ENCODE measurements at regions not wholly inside any gene's neighbourhood (a gene's known extent, or its start where the extent isn't known, plus 50 kb on each side); places are given as distances from the start of the nearest gene placed in this dataset.

- H3K27ac ChIP-seq: no peak overlapping the region
- CTCF ChIA-PET: no interaction called here
- DNase-seq (ENCODE audit: low read depth in 1 of 2, low spot score in 1 of 2): no peak
- H3K9me3 ChIP-seq: no peaks in the 10 kb centered on the region
- H3K4me3 ChIP-seq: no peak overlapping the region
- FAIRE-seq: no peak
- H3K4me2 ChIP-seq: no peak overlapping the region
- TF ChIP-seq ZNF302 (CRISPR knock-in tag; IDR thresholded peaks at IDR 0.05): no peak
- no peak for TF ChIP-seq E2F6 (IDR thresholded peaks at IDR 0.05; ENCODE audit: borderline replicate concordance, low read depth)
- no peak for TF ChIP-seq HDAC2 (IDR thresholded peaks at IDR 0.05)
- TF ChIP-seq ELK1 (IDR thresholded peaks at IDR 0.05; ENCODE audit: low read depth, low read length): no peak
- no peak for TF ChIP-seq KDM1A (IDR thresholded peaks at IDR 0.05; ENCODE audit: low read depth)
- TF ChIP-seq NR3C1 (IDR thresholded peaks at IDR 0.05): no peak
- TF ChIP-seq BHLHE40 (IDR thresholded peaks at IDR 0.05; ENCODE audit: low read depth, low read length): no peak
- TF ChIP-seq CEBPB (IDR thresholded peaks at IDR 0.05): no peak
- no peak for TF ChIP-seq HOXA7 (CRISPR knock-in tag; IDR thresholded peaks at IDR 0.05)
- TF ChIP-seq TP53 (CRISPR knock-in tag; IDR thresholded peaks at IDR 0.05): no peak
- TF ChIP-seq HEYL (CRISPR knock-in tag; IDR thresholded peaks at IDR 0.05): no peak
- no peak for ATAC-seq
- no peaks in the 10 kb centered on the region for H3K4me1 ChIP-seq
- WGBS (ENCODE audit: missing lambda C conversion rate): 45% methylated on average over 3 of the region's 3 CpGs
- POLR2A ChIA-PET: no interaction called here
Observed at GRCh38 chr1:219478811-219479210, 134.1 kb downstream of the ZC3H11B start.

- Histone ChIP-seq H3K4me2 (no peak overlapping the region), H3K27ac (no peak overlapping the region), H3K9me3 (no peaks in the 10 kb centered on the region), H3K4me1 (no peaks in the 10 kb centered on the region), H3K4me3 (no peak overlapping the region)
- ChIA-PET POLR2A (no interaction called here), CTCF (interaction anchor here (0.7 to 1.5 kb wide), 5 partner anchors 9 to 780 kb away, joined by 3 to 4 read pairs (median 3); no protein-coding TSS in a partner anchor)
- 39% methylated on average over 4 of the region's 4 CpGs for WGBS (ENCODE audit: missing lambda C conversion rate)
- ATAC-seq: no peak
- FAIRE-seq: no peak
- no peak for TF ChIP-seq NPAS2 (CRISPR knock-in tag; IDR thresholded peaks at IDR 0.05; ENCODE audit: borderline replicate concordance)
- no peak for TF ChIP-seq POLR2A (IDR thresholded peaks at IDR 0.05; ENCODE audit: low read length)
- TF ChIP-seq HMGXB4 (CRISPR knock-in tag; IDR thresholded peaks at IDR 0.05; ENCODE audit: borderline replicate concordance): no peak
- no peak for TF ChIP-seq ATOH8 (CRISPR knock-in tag; IDR thresholded peaks at IDR 0.05; ENCODE audit: low read depth)
- no peak for TF ChIP-seq CBX2 (IDR thresholded peaks at IDR 0.05; ENCODE audit: borderline replicate concordance, low read depth)
- TF ChIP-seq USF2 (IDR thresholded peaks at IDR 0.05): no peak
- no peak for TF ChIP-seq CEBPB (IDR thresholded peaks at IDR 0.05)
- no peak for DNase-seq (ENCODE audit: low read depth in 1 of 2, low spot score in 1 of 2)
Observed at GRCh38 chr1:219477861-219478260, 135.0 kb downstream of the ZC3H11B start.

DNA sequence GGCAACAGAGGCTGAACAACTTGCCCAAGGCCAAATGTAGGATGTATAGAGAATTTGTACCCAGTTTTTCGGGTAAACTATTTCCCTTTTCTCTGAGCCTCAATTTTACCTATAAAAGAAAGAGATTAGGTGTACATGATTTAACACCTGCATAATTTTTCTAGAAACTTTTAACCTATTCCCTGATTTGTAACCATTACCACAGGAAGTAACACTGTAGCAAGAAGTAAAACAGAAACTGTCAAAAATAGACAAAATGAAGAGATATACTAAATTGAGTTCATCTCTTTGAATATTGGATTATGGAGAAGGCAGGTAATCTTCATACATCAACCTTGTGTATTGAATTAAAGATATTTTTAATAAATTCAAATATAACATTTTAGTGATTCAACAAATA is 136.2 kb downstream of the ZC3H11B start:
- Histone ChIP-seq H3K4me3 (no peak overlapping the region), H3K4me2 (no peak overlapping the region), H3K27ac (no peak overlapping the region), H3K9me3 (no peaks in the 10 kb centered on the region), H3K4me1 (no peaks in the 10 kb centered on the region)
- TF ChIP-seq ZC3H11A (IDR thresholded peaks at IDR 0.05) (no peak), JUNB (IDR thresholded peaks at IDR 0.05) (no peak), RCOR1 (IDR thresholded peaks at IDR 0.05; ENCODE audit: low read depth, low read length) (no peak), RNF2 (IDR thresholded peaks at IDR 0.05; ENCODE audit: borderline replicate concordance, low read depth) (no peak), CEBPB (IDR thresholded peaks at IDR 0.05) (no peak)
- DNase-seq (ENCODE audit: low read depth in 1 of 2, low spot score in 1 of 2) (no peak), ATAC-seq (no peak), FAIRE-seq (no peak)
- WGBS (ENCODE audit: missing lambda C conversion rate): 46% methylated on average over 1 of the region's 1 CpG
- CTCF ChIA-PET: interaction anchor here (0.8 to 1.5 kb wide), 3 partner anchors 10 to 17 kb away, joined by 3 to 4 read pairs (median 4); no protein-coding TSS in a partner anchor
- POLR2A ChIA-PET: no interaction called here

All from A549 (cell line).